DND-41 (cell line): ENCODE measurements at regions not wholly inside any gene's neighbourhood (a gene's known extent, or its start where the extent isn't known, plus 50 kb on each side); places are given as distances from the start of the nearest gene placed in this dataset.

Source experiments
- CTCF ChIP-seq: IDR thresholded peaks from 2 replicates; pipeline ENCODE4 v1.5.1; 2012; ENCODE audit warnings: borderline replicate concordance, low read length, moderate library complexity, mild to moderate bottlenecking; ENCODE audit not compliant: poor library complexity, severe bottlenecking; ENCODE audit errors: extremely low read depth
- EZH2 ChIP-seq: IDR thresholded peaks from 3 replicates; pipeline ENCODE4 v1.6.1; 2012; ENCODE audit warnings: borderline replicate concordance, low read depth, mild to moderate bottlenecking, moderate library complexity, low read length, inconsistent platforms; ENCODE audit not compliant: severe bottlenecking

DNA sequence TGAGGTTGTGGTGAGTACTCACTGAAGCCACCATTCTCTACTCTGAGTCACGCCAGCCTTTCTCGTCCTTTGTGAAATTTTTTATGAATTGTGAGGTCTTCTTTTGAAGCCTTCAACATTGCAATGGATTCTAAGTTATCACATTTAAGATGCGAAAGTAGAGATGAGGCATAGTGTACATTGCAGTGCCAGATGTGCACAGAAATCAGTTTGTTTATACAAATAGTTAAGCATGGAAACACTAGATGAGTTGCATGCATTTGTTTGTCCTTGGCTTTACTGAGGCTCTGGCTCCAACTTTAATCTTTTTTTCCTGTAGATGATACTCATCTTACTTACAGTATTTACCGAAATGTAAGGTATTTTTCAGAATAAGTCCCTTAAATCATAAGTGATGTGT is 453.7 kb upstream of the RIOK2 start:
- TF ChIP-seq CTCF (no peak), EZH2 (no peak)
